ENCODE measurements at regions not wholly inside any gene's neighbourhood (a gene's known extent, or its start where the extent isn't known, plus 50 kb on each side); places are given as distances from the start of the nearest gene placed in this dataset.

DNA sequence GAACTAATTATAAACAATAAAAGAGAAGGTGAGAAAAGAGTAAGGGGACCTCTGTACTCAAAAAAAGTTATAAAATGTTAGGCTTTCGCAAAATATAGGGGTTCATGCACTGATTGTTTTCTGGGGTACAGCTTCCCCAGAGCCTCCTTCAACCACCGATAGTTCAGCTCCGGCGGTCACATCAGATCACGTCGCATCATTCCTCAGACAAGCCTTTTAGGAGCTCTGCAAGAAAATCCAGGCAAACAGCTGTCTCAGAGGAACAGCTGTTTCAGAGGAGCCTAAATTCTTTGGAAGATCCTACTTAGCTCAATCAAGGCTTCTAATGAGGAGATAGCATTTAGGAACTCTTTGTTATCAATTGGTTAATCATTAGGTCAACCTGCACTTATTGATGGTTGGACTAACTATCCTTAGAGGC, 78.7 kb downstream of the MYCN start:
- H4K8ac ChIP-seq (replicated peaks; ENCODE audit: insufficient read length, low read depth, low read length) = no peak overlapping the region
- H2BK5ac ChIP-seq (ENCODE audit: insufficient read length, low read length) = no peak overlapping the region
- no CpG with 5 or more reads among the region's 6 CpGs for WGBS (ENCODE audit: extremely low coverage, insufficient read length, low lambda C conversion rate)
- H4K5ac ChIP-seq (ENCODE audit: insufficient read length, low read depth, low read length) = no peak overlapping the region
- H3K4me1 Mint-ChIP-seq = peaks cover 43 to 54% of the 10 kb centered on the region in 2 experiments
- no peak overlapping the region for H3K23ac ChIP-seq (ENCODE audit: insufficient read length, low read depth, low read length)
- no peak overlapping the region for H2AFZ ChIP-seq (ENCODE audit: low read length)
- no peak overlapping the region for H2BK120ac ChIP-seq (ENCODE audit: low read depth, low read length, poor library complexity, severe bottlenecking)
- H3K14ac ChIP-seq (ENCODE audit: insufficient read depth, low read length) = no peak overlapping the region
- H3K4me1 ChIP-seq (ENCODE audit: insufficient read depth, low read length) = peaks cover 6% of the 10 kb centered on the region; the same call in 1 of the 2 replicates
- H2BK20ac ChIP-seq (ENCODE audit: low read depth, low read length, poor library complexity, severe bottlenecking) = no peak overlapping the region
- peaks cover 5% of the 10 kb centered on the region for H3K27me3 Mint-ChIP-seq (ENCODE audit: low read depth)
- no peak overlapping the region for H3K4ac ChIP-seq (ENCODE audit: low read depth, low read length)
- no peak overlapping the region for H3K4me3 Mint-ChIP-seq
- no peaks in the 10 kb centered on the region for H3K23me2 ChIP-seq (ENCODE audit: insufficient read length, low read depth, low read length, poor library complexity, severe bottlenecking)
- H3K27me3 ChIP-seq (ENCODE audit: insufficient read depth, low read length) = no peaks in the 10 kb centered on the region
- no peak overlapping the region for H3K4me2 ChIP-seq (ENCODE audit: insufficient read depth, insufficient read length, low read length)
- H2BK15ac ChIP-seq (ENCODE audit: low read depth, low read length) = no peak overlapping the region
- H3K36me3 Mint-ChIP-seq (ENCODE audit: insufficient read depth in 1 of 3, low read depth in 3 of 3) = no peaks in the 10 kb centered on the region
- no peaks in the 10 kb centered on the region for H3K79me1 ChIP-seq (ENCODE audit: insufficient read depth, low read depth, low read length, poor library complexity, severe bottlenecking)
- H2AK5ac ChIP-seq (ENCODE audit: insufficient read length, low read length) = no peak overlapping the region
- H3K9me3 Mint-ChIP-seq = no peaks in the 10 kb centered on the region; a peak in 1 of 5 replicates
- TF ChIP-seq, protein P1, sequence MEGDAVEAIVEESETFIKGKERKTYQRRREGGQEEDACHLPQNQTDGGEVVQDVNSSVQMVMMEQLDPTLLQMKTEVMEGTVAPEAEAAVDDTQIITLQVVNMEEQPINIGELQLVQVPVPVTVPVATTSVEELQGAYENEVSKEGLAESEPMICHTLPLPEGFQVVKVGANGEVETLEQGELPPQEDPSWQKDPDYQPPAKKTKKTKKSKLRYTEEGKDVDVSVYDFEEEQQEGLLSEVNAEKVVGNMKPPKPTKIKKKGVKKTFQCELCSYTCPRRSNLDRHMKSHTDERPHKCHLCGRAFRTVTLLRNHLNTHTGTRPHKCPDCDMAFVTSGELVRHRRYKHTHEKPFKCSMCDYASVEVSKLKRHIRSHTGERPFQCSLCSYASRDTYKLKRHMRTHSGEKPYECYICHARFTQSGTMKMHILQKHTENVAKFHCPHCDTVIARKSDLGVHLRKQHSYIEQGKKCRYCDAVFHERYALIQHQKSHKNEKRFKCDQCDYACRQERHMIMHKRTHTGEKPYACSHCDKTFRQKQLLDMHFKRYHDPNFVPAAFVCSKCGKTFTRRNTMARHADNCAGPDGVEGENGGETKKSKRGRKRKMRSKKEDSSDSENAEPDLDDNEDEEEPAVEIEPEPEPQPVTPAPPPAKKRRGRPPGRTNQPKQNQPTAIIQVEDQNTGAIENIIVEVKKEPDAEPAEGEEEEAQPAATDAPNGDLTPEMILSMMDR (conservative IDR thresholded peaks at IDR 0.05) = no peak
- no peak overlapping the region for H2BK12ac ChIP-seq (ENCODE audit: insufficient read length, low read depth, low read length)
- no peaks in the 10 kb centered on the region for H3K9me3 ChIP-seq (ENCODE audit: control insufficient read depth, low read depth, low read length)
- H4K20me1 ChIP-seq (ENCODE audit: control insufficient read depth, insufficient read depth, insufficient read length) = no peaks in the 10 kb centered on the region
- no peak overlapping the region for H4K91ac ChIP-seq (ENCODE audit: insufficient read length, low read depth, low read length)
- H3K18ac ChIP-seq (ENCODE audit: insufficient read length, low read depth, low read length) = no peak overlapping the region
- no peak overlapping the region for H3K27ac ChIP-seq (ENCODE audit: insufficient read length, low read depth, low read length)
- no peak overlapping the region for H3K27ac Mint-ChIP-seq
- no peak overlapping the region for H3K56ac ChIP-seq (ENCODE audit: insufficient read length, low read depth, low read length)
- H3K79me2 ChIP-seq (ENCODE audit: insufficient read depth, low read length) = no peaks in the 10 kb centered on the region
- DNase-seq = no peak
- H3T11ph ChIP-seq (ENCODE audit: low read length) = no peak overlapping the region
- no peak overlapping the region for H3K9ac ChIP-seq (ENCODE audit: extremely low read depth, insufficient read length, low read length)

Measured in H9 (cell line).